Thyroid gland (tissue), 4 donors: ENCODE measurements at regions not wholly inside any gene's neighbourhood (a gene's known extent, or its start where the extent isn't known, plus 50 kb on each side); places are given as distances from the start of the nearest gene placed in this dataset.

Experiments used
- CTCF ChIP-seq, 6 experiments: fragments of 200-600 bp in 3 of 6; fragments of 450-650 bp in 3 of 6; sonication (generic) in 3 of 6; IDR thresholded peaks; one replicate each; pipeline ENCODE4 v1.5.1; 2016 to 2019; ENCODE audit warnings: antibody characterized with exemption in 6 of 6, mild to moderate bottlenecking in 2 of 6, inconsistent platforms in 1 of 6, moderate library complexity in 1 of 6
- POLR2A ChIP-seq, 2 donors: fragments of 450-650 bp; IDR thresholded peaks; one replicate each; pipeline ENCODE4 v1.6.1; 2017; ENCODE audit warnings: antibody characterized with exemption in 2 of 2, mild to moderate bottlenecking in 2 of 2, moderate library complexity in 1 of 2

GRCh38 chr2:83291083-83291482 lies 1168.0 kb downstream of the SUCLG1 start:
- TF ChIP-seq CTCF (IDR thresholded peaks at IDR 0.05) (no peak), POLR2A (IDR thresholded peaks at IDR 0.05) (no peak)
